OCI-LY1 (cell line): ENCODE measurements at regions not wholly inside any gene's neighbourhood (a gene's known extent, or its start where the extent isn't known, plus 50 kb on each side); places are given as distances from the start of the nearest gene placed in this dataset.
"Not testable (repeated sequence)": the region's sequence is repeated elsewhere in the genome, so short reads cannot be mapped to it uniquely, and the experiment has no call there.

Experiments
- EZH2 ChIP-seq: fragments of 200-600 bp; sonication (generic), shearing (Covaris generic); IDR thresholded peaks from 2 replicates; pipeline ENCODE4 v1.8.0; 2017; ENCODE audit warnings: borderline replicate concordance, mixed run types, mild to moderate bottlenecking, antibody characterized with exemption, low read length, moderate library complexity, mixed read lengths
- TF ChIP-seq, protein P1 (sequence below): fragments of 200-600 bp; sonication (generic), shearing (Covaris generic); IDR thresholded peaks from 2 replicates; pipeline ENCODE4 v1.5.1; 2017; ENCODE audit warnings: mild to moderate bottlenecking, antibody characterized with exemption, low read length, moderate library complexity, mixed read lengths

DNA sequence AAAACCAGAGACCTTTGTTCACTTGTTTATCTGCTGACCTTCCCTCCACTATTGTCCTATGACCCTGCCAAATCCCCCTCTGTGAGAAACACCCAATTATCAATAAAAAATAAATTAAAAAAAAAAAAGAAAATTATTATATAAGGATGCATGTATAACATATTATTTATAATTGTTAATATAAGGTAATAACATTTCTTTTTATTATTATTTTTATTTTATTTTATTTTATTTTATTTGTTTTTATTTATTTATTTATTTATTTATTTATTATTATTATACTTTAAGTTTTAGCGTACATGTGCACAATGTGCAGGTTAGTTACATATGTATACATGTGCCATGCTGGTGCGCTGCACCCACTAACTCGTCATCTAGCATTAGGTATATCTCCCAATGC, 672.9 kb upstream of the IMPG1 start:
- TF ChIP-seq, protein P1, sequence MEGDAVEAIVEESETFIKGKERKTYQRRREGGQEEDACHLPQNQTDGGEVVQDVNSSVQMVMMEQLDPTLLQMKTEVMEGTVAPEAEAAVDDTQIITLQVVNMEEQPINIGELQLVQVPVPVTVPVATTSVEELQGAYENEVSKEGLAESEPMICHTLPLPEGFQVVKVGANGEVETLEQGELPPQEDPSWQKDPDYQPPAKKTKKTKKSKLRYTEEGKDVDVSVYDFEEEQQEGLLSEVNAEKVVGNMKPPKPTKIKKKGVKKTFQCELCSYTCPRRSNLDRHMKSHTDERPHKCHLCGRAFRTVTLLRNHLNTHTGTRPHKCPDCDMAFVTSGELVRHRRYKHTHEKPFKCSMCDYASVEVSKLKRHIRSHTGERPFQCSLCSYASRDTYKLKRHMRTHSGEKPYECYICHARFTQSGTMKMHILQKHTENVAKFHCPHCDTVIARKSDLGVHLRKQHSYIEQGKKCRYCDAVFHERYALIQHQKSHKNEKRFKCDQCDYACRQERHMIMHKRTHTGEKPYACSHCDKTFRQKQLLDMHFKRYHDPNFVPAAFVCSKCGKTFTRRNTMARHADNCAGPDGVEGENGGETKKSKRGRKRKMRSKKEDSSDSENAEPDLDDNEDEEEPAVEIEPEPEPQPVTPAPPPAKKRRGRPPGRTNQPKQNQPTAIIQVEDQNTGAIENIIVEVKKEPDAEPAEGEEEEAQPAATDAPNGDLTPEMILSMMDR: not testable (repeated sequence)
- TF ChIP-seq EZH2: not testable (repeated sequence)
